GM18507 (cell line): ENCODE measurements at regions not wholly inside any gene's neighbourhood (a gene's known extent, or its start where the extent isn't known, plus 50 kb on each side); places are given as distances from the start of the nearest gene placed in this dataset.

Source experiments
- DNase-seq: peaks from one replicate; pipeline ENCODE4 v3.0.0; 2011; ENCODE audit warnings: low read depth; ENCODE audit not compliant: insufficient read length; ENCODE audit errors: extremely low spot score
- FAIRE-seq: peaks from 2 replicates; lab custom pipeline; 2011; peaks lifted over from hg19 to GRCh38; lab: Jason Lieb, UNC

DNA sequence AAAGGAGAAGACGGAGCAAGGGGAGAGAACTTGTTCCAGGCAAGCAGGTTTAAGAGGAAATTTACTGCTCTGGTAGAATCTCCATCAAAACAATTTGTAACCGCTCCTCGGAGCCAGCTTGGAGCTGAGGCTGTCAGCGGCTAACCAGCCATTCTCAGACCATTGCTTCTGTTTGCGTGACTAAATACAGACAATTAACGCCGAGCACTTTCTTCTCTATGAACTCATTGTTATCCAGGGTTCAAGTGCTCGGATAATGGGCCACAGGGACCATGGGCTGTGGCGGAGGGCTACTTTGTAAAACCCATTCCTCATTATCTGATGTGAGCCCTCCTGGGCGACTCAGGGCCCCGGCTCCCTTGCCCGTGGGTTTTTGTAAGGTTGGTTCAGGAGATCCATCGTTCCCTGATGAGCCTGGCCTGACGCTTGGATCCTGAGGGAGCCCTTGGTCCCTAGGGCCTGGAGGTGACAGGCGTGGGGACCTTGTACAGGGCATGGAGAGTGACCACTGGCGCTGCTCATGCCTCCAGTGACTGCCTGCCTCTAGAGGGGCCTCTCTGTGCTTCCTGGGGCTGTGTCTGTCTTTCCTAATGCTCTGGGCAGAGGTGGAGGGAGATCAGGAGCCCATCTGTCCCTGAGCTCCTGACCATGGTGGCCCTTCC lies 61.5 kb upstream of the ZNF536 start:
- DNase-seq, result no peak
- no peak for FAIRE-seq

- FAIRE-seq, result no peak
- no peak for DNase-seq
Observed at GRCh38 chr19:30311911-30312310, 60.3 kb upstream of the ZNF536 start.

DNA sequence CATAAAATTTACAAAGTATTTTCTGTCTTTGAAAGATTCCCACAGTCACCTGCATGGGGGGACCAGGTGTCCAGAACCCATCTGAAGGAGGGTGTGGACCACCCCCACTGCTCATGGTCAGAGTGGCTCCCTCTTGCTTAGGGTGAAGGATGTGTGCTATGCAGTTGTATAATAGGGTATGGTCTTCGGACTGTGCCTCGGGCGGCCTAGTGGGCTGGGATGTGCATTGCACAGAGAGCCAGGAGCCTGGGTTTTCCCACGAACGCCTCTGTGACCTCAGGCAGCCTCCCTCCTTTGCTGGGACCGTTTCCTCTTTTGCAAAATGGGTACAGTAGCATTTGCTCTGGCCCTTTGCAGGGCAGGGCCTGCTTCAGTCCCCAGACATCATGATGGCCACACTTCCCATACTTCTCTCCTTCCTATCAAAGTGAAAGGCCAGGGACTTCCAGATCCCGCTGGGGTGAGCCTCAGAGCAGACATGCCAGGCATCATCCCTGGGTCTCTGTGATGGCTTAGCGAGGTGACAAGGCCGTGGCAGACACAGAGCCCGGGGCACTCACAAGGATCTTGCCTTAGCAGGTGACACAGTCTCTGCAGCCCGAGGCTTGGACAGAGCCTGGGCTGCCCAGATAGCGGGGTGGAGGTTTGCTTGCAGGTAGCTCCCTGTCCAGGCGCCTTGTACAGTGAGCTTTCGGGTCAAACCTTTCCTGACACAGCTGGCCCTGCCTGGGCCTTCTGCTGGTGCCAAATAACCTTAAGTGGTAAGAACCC lies 59.4 kb upstream of the ZNF536 start:
- DNase-seq, result no peak
- FAIRE-seq, result no peak

- DNase-seq (no peak), FAIRE-seq (no peak)
Observed at GRCh38 chr19:30313353-30313750, 58.8 kb upstream of the ZNF536 start.

DNA sequence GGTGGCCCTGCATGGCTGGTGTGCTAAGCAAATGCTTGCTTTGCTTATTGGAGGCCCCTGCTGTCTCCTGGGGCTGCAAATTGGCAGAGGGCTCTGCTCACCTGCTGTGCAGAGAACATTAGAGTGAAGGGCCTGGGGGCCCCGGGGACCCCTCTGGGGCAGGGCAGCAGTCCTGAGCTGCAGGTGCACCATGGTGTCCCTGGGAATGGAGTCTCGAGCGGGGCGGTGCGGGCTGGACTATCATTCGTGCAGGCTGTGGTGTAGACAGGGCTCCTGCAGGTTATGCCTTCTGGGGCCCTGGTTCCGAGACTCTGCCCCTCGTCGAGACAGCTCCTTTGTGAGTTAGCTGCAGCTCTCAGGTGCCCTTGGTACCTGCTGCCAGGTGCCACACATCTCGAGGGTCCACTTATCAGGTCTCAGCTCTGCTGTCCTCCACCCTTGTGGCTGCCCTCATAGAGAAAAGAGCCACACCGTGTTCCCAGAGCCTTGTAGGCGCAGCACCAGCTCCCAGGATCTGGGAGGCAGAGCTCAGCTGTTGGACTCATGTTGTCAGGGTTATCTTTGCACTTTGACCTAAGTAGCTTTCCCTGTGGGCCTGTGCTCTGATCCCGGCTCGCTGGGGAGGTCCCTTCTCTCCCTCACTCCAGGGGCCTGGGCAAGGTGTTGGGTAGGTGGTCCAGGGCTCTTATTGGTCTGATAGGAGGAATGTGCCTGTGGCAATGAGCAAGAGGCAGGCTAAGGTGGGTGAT lies 58.0 kb upstream of the ZNF536 start:
- DNase-seq (no peak), FAIRE-seq (no peak)

- DNase-seq, result no peak
- no peak for FAIRE-seq
Observed at GRCh38 chr19:30314805-30315155, 57.4 kb upstream of the ZNF536 start.

- FAIRE-seq, result no peak
Observed at GRCh38 chr19:30315159-30315558, 57.0 kb upstream of the ZNF536 start.

DNA sequence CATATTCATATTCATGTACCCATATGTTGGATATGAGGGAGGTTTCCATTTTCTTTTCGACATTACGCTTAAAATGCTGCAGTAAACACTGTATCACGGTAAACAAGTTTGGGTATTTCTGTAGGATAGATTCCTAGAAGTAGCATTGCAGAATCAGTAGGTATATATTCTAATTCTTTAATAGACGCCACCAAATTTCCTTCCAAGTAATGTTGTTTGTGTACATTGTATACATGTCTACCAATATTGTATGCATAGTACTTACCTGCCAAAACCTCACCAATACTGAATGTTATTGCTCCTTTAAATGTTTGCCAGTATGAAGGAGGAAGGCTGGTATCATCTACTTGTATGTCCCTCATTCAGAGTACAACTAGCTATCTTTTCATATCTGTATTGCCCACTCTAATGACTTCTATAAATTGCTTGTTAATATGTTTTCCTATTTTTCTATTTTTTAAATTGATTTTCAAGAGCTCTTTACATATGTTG lies 56.1 kb upstream of the ZNF536 start:
- FAIRE-seq (no peak), DNase-seq (no peak)

More at GRCh38 chr19:30315159-30315558, 57.0 kb upstream of the ZNF536 start:
- DNase-seq, result no peak

- DNase-seq (no peak), FAIRE-seq (no peak)
Observed at GRCh38 chr19:30316560-30317106, 55.6 kb upstream of the ZNF536 start.

DNA sequence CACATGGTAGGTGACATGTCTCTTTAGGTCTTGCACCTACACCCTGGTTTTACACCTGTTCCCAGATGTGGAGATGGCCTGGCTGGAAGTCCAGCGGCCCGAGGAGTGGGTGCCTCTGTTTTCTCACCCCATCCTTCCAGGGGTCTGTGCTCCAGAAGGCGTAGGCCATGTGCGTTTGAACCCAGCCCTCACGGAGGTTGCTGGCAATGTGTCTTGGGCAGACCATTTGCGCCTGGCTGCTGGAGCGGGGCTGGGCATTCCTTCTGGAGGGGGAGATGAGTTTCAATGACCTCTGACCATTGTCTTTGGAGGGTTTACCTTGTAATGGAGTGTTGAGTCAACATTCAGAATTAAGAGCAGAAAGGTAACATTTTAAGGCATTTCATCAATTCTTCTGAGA lies 54.8 kb upstream of the ZNF536 start:
- DNase-seq (no peak), FAIRE-seq (no peak)

GRCh38 chr19:30318261-30318660 lies 53.9 kb upstream of the ZNF536 start:
- no peak for DNase-seq
- no peak for FAIRE-seq

DNA sequence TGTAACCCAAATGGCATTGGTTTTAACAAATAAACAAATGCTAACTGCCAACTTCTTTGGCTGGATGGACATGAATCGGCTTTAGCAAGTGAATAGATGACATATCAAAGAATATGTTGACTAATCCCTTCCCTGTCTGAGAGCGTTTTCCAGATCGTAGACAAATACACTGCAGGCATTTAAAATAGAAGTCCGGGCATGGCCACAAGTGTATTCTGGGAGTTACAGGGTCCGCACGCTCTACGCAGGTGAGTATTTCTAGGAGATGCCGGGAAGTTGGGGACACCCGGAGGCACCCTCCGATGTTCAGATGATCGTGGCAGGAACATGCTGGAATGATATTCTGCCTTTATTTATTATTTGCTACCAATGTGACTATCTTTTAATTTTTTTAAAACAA lies 53.2 kb upstream of the ZNF536 start:
- FAIRE-seq, result no peak
- DNase-seq, result no peak

- DNase-seq, result no peak
- no peak for FAIRE-seq
Observed at GRCh38 chr19:30319411-30319810, 52.8 kb upstream of the ZNF536 start.

DNA sequence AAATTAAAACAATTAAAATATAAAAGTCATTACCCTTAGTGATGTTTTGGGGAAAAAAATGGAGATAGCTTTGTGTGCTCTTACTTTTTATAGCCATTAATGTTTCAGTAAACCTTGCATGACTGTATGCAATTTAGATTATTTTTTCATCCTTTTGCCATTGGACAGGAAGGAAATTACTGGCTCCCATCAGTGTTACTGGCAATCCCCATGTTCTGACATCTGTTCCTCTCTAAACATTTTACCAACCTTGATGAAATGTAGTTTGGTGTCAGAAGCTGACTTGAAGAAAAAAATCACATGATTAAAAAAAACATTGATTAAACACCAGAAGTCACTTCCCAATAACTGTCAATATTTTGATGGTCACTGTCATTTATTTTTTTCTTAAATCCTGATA lies 52.3 kb upstream of the ZNF536 start:
- no peak for DNase-seq
- FAIRE-seq, result no peak

DNA sequence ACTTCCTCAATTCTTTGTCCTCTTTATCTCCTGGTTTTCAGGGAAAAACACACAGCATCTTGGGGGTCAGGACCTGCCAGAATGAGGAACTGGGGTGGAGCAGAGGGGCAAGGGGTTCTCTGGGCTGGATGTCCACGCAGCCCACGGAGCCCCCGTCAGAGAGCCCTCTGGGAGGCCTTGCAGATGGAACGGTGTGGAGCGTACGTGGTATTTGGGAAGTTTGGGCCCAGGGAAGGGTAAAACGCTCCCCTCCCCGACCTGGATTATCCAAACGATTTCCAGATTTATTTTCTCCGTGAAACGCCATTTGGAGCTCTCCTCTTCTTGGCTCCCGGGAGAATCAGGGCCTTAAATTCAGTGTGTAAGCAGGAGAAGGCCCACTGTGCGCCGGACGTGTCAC lies 51.7 kb upstream of the ZNF536 start:
- DNase-seq, result no peak
- FAIRE-seq, result no peak

- FAIRE-seq (no peak), DNase-seq (no peak)
Observed at GRCh38 chr19:30320916-30321315, 51.3 kb upstream of the ZNF536 start.
